GM12873 (cell line): ENCODE measurements at regions not wholly inside any gene's neighbourhood (a gene's known extent, or its start where the extent isn't known, plus 50 kb on each side); places are given as distances from the start of the nearest gene placed in this dataset.

ENCODE experiments used
- CTCF ChIP-seq: IDR thresholded peaks from 2 replicates; pipeline ENCODE4 v1.5.1; 2012; ENCODE audit warnings: low read depth, mild to moderate bottlenecking, moderate library complexity, low read length, control low read depth; ENCODE audit not compliant: insufficient read depth; ENCODE audit errors: missing control alignments

- TF ChIP-seq CTCF: no peak
Observed at GRCh38 chr15:70490838-70491155, 272.6 kb downstream of the UACA start.

- no peak for TF ChIP-seq CTCF
Observed at GRCh38 chr15:70490148-70490837, 273.1 kb downstream of the UACA start.

GRCh38 chr15:70488941-70489848 lies 274.2 kb downstream of the UACA start:
- TF ChIP-seq CTCF: no peak

- peak; percentile 96 for TF ChIP-seq CTCF
Observed at GRCh38 chr15:70488002-70488605, 275.3 kb downstream of the UACA start.

GRCh38 chr15:70487387-70487740 lies 276.0 kb downstream of the UACA start:
- no peak for TF ChIP-seq CTCF

- TF ChIP-seq CTCF: no peak
Observed at GRCh38 chr15:70486451-70487386, 276.6 kb downstream of the UACA start.

GRCh38 chr15:70486012-70486411 lies 277.3 kb downstream of the UACA start:
- peak; percentile 4 for TF ChIP-seq CTCF
